ENCODE measurements at regions not wholly inside any gene's neighbourhood (a gene's known extent, or its start where the extent isn't known, plus 50 kb on each side); places are given as distances from the start of the nearest gene placed in this dataset.

DNA sequence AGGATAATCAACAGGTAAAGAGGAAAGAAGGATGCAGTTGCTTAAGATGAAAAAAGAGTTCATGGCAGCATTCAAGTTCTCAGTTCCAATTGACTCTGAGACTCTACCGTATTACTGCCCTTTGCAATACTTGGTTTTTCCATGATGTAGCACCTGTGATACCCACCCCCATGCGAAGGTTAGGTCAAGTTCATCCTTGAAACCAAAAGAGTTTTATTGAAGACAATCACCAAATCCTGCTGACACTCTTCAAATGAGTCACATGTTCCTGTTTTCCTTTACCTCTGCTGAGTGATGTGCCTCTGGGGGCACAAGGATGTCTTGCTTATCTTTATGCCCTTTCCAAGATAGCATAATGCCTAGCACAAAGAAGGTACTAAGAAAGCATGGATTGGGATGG, 111.3 kb upstream of the SLC7A14 start:
- no peak overlapping the region for H3K4me3 ChIP-seq
- no peaks in the 10 kb centered on the region for H3K27me3 ChIP-seq
- DNase-seq: no peak
- H3K9me3 ChIP-seq: no peaks in the 10 kb centered on the region
- no peaks in the 10 kb centered on the region for H3K4me1 ChIP-seq
- WGBS, 2 donors: 94 to 96% methylated on average over 2 of the region's 2 CpGs
- no peak for ATAC-seq (ENCODE audit: low FRiP score in 2 of 2)
- TF ChIP-seq POLR2AphosphoS5 (IDR thresholded peaks at IDR 0.05) (no peak), POLR2A (IDR thresholded peaks at IDR 0.05) (no peak), EP300 (IDR thresholded peaks at IDR 0.05) (no peak)
- TF ChIP-seq, protein P1, sequence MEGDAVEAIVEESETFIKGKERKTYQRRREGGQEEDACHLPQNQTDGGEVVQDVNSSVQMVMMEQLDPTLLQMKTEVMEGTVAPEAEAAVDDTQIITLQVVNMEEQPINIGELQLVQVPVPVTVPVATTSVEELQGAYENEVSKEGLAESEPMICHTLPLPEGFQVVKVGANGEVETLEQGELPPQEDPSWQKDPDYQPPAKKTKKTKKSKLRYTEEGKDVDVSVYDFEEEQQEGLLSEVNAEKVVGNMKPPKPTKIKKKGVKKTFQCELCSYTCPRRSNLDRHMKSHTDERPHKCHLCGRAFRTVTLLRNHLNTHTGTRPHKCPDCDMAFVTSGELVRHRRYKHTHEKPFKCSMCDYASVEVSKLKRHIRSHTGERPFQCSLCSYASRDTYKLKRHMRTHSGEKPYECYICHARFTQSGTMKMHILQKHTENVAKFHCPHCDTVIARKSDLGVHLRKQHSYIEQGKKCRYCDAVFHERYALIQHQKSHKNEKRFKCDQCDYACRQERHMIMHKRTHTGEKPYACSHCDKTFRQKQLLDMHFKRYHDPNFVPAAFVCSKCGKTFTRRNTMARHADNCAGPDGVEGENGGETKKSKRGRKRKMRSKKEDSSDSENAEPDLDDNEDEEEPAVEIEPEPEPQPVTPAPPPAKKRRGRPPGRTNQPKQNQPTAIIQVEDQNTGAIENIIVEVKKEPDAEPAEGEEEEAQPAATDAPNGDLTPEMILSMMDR (IDR thresholded peaks at IDR 0.05): no peak
- H3K27ac ChIP-seq: no peak overlapping the region
- no peaks in the 10 kb centered on the region for H3K36me3 ChIP-seq

DNA sequence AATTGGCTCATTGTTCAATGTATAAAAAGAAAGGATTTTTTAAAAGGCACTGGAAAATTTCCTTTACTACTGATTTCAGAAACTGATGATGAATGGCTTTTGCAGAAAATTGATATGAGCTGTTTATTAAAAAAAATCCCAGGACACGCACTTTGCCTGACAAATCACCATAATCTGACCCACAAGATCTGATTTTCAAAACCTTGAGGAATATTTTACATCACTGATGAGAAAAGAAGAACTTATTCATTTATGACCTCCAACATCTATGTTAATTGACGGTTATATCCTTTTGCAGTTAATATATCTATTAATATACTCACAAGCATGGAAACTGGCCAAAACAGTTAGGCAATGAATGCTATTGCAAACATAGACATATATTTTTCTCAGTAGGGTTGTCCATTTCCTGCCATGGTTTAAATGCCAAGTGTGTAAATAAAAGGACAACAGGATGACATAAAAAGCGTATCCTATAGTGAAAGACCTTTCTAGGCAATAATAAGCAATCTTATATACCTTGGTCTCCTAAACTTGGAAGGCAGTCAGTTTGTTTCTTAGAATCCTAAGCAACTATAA, 109.7 kb upstream of the SLC7A14 start:
- TF ChIP-seq EP300 (IDR thresholded peaks at IDR 0.05) (no peak), POLR2A (IDR thresholded peaks at IDR 0.05) (no peak), POLR2AphosphoS5 (IDR thresholded peaks at IDR 0.05) (no peak)
- Histone ChIP-seq H3K9me3 (no peaks in the 10 kb centered on the region), H3K27ac (no peak overlapping the region), H3K27me3 (no peaks in the 10 kb centered on the region), H3K36me3 (no peaks in the 10 kb centered on the region), H3K4me1 (no peaks in the 10 kb centered on the region), H3K4me3 (no peak overlapping the region)
- DNase-seq (no peak), ATAC-seq (ENCODE audit: low FRiP score in 2 of 2) (no peak)
- 90 to 94% methylated on average over 3 of the region's 3 CpGs for WGBS, 2 donors

DNA sequence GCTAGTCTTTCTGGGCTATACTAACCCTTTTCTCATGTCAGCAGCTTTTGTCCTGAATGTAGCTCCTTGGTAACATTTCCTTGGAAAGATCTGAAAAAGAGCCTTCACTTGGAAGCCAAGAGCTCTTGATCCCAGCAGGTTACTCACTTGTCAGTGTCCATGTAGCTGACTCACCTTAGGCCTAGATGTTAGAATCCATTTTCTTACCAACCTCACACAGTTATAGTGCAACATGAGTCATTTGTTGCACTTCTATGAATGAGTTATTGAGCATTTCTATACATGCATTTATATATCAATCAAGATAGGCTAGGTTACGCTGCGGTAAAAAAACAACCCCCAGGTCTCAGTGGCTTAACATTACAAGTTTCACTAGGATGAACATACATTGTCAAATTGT, 106.8 kb upstream of the SLC7A14 start:
- ATAC-seq (ENCODE audit: low FRiP score in 2 of 2) (no peak), DNase-seq (no peak)
- 95 to 100% methylated on average over 2 of the region's 2 CpGs for WGBS, 2 donors
- TF ChIP-seq POLR2A (IDR thresholded peaks at IDR 0.05): no peak
- no peak for TF ChIP-seq EP300 (IDR thresholded peaks at IDR 0.05)
- no peak for TF ChIP-seq POLR2AphosphoS5 (IDR thresholded peaks at IDR 0.05)
- TF ChIP-seq, protein P1 (IDR thresholded peaks at IDR 0.05): no peak
- peaks cover 0 to 11% (median 7%) of the 10 kb centered on the region in 4 donors for H3K4me1 ChIP-seq
- no peaks in the 10 kb centered on the region for H3K9me3 ChIP-seq
- no peaks in the 10 kb centered on the region for H3K27me3 ChIP-seq
- no peak overlapping the region for H3K27ac ChIP-seq
- H3K4me3 ChIP-seq: no peak overlapping the region
- H3K36me3 ChIP-seq: no peaks in the 10 kb centered on the region

DNA sequence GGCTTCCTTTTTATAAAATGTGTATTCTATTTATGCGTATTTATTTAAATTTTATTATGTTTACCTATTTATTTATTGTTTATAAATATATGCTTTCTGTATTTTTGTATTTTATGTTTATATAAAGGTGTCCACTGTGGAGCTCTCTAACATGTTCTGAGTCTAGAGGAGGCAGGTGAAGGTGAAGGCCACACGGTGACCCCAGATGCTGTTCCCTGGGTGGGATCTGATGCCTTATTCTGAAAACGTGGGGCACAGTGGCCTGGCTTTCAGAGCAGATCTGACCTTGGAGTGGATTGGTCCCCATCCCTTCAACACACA, 104.7 kb upstream of the SLC7A14 start:
- no peak for TF ChIP-seq POLR2A (IDR thresholded peaks at IDR 0.05)
- TF ChIP-seq POLR2AphosphoS5 (IDR thresholded peaks at IDR 0.05): no peak
- no peak for TF ChIP-seq EP300 (IDR thresholded peaks at IDR 0.05)
- TF ChIP-seq, protein P1 (IDR thresholded peaks at IDR 0.05): no peak
- Histone ChIP-seq H3K27ac (no peak overlapping the region), H3K27me3 (no peaks in the 10 kb centered on the region), H3K9me3 (no peaks in the 10 kb centered on the region), H3K36me3 (no peaks in the 10 kb centered on the region), H3K4me1 (peaks cover 0 to 11% (median 7%) of the 10 kb centered on the region in 4 donors), H3K4me3 (no peak overlapping the region)
- DNase-seq: no peak
- no peak for ATAC-seq (ENCODE audit: low FRiP score in 2 of 2)
- WGBS, 2 donors: 72 to 74% methylated on average over 3 of the region's 3 CpGs

DNA sequence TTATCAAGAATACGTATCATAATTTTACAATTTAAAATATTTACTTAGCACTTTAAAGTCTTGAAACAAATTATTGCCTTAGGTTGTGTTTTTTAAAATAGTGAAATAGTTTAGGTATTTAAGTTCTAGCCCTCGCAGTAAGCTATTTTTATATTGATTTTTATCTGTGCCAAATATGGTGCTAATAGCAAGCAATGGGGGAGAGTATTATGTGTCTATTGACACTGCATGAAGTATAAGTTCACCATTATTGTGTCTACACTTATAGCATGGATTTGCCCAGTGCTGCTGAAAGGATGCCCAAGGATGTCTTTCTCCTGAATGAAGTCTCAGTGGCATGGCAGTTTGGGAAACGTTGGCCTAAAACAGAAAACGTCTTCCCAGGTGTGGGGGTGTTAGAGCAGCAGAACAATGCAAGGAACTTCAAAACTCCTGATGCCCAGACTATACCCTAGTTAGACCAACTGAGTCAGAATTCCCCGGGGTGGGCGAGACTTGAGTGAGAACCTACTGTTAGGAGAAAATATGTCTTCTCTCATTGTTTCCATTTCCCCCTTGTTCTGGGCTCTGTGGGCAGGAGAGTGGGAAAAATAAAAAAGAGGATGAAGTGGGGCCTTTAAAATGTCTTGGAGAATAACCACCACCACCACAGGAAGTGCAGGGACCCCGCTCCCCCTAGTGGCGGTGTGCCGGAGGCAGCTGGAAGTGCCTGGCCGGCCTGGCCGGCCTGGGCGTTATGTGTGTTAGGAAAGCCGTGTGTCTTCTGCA, 104.2 kb upstream of the SLC7A14 start:
- 47 to 57% methylated on average over 12 to 13 of the region's 13 CpGs for WGBS, 2 donors
- H3K9me3 ChIP-seq: no peaks in the 10 kb centered on the region
- H3K27me3 ChIP-seq: no peaks in the 10 kb centered on the region
- H3K36me3 ChIP-seq: no peaks in the 10 kb centered on the region
- H3K4me1 ChIP-seq: peaks cover 0 to 11% (median 7%) of the 10 kb centered on the region in 4 donors
- peak; percentile 80 to 88 for ATAC-seq (ENCODE audit: low FRiP score in 2 of 2)
- TF ChIP-seq, protein P1 (IDR thresholded peaks at IDR 0.05): peak in 5 of 6 experiments; percentile 44 to 60 (median 57)
- no peak for TF ChIP-seq POLR2AphosphoS5 (IDR thresholded peaks at IDR 0.05)
- no peak overlapping the region for H3K4me3 ChIP-seq
- DNase-seq: peak; percentile 65 to 90
- no peak overlapping the region for H3K27ac ChIP-seq

Data from upper lobe of left lung (tissue), 6 donors.